Stromal cell of bone marrow (primary cell): ENCODE measurements at regions not wholly inside any gene's neighbourhood (a gene's known extent, or its start where the extent isn't known, plus 50 kb on each side); places are given as distances from the start of the nearest gene placed in this dataset.
"Not testable (repeated sequence)": the region's sequence is repeated elsewhere in the genome, so short reads cannot be mapped to it uniquely, and the experiment has no call there.

Experiments used
- DNase-seq: peaks from one replicate; pipeline ENCODE4 v3.0.0-alpha.2; 2012; ENCODE audit warnings: low read depth

DNA sequence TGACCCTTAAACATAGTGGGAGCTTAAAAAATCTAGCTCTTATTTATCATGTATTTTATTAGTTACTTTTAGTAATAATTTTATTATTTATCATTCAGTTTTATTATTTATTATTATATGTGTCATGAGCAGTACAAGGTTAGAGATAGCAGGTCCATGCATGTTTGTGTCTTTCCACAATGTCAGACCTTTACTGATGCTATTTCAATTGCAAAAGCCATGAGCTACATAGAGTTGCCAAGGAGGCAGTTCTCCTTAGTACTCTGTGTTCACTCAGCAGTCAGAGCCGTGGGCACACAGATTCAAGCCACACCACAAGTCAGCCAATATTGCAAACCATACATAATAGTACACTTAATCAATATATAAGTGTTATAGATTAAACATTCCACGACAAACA lies 157.9 kb upstream of the NTRK2 start:
- no peak for DNase-seq

GRCh38 chr9:84512493-84512892 lies 157.0 kb upstream of the NTRK2 start:
- DNase-seq = no peak

DNA sequence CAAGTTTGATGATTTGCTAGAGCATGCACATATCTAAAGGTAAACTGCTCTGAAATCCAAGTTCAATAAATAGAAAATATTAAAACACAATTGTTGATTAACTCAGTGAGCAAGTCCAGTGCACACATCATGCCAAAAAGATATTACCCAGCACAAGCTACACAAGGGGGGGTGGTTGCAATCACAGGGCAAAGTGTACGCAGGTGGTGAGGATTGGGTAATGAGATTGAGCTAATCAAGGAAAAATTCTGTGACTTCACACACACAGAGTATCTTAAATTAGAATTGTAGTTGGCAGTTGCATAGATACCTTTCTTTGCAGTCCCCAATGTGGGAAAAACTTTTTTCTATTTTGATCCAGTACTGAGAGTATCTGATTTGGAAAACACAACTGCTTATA lies 156.1 kb upstream of the NTRK2 start:
- no peak for DNase-seq

DNA sequence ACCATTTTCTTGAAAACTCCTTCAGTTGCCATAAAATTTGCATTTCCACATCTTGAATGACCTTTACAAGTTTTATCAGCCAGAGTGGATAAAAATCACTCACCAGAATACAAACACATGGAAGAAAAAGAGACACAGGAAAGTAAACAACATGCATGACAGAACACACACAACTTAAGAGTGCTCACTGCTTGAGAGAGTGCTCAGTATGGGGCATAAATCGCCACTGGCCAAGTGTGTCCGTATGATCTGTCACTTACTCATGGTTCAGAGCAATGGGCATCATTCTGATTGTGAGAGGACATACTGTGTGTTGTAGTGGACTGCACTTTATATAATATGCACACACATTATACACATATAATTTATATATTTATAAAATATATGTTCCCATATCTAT lies 155.6 kb upstream of the NTRK2 start:
- no peak for DNase-seq

DNA sequence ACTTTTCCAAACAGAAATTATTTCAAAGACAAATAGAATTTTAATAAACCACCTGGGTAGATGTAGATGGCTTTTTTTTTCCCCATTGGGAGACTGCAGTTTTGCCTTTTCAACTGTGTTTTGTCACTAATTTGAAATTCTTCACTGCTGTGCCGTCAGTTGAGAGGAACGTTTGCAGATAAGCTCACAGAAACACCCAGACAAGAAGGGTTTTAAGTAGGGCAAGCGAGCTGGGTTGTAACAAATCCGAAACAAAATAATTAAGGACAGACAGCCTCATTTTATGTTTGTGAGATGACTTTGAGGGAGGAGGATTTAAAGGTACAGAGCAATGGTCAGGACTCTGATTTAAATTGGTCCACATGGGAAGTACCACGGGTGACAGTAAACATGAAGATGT lies 155.1 kb upstream of the NTRK2 start:
- DNase-seq = no peak

DNA sequence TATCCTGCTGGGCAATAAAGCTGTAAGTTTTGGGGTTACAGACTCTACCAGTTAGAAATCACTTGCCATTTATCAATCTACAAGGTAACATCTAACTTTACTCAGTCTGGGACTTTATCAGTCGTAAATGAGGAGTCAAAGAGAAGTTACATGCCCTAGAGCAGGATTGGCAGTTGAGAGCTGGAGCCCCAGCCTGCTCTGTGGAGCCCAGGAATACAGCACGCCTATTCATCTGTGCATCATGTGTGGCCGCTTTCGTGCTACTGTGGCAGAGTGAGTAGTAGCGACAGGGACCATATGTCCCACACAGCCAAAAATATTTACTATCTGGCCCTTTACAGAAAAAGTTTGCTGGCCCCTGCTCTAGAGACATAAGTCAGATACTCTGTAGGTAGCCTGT lies 152.5 kb upstream of the NTRK2 start:
- DNase-seq = no peak

DNA sequence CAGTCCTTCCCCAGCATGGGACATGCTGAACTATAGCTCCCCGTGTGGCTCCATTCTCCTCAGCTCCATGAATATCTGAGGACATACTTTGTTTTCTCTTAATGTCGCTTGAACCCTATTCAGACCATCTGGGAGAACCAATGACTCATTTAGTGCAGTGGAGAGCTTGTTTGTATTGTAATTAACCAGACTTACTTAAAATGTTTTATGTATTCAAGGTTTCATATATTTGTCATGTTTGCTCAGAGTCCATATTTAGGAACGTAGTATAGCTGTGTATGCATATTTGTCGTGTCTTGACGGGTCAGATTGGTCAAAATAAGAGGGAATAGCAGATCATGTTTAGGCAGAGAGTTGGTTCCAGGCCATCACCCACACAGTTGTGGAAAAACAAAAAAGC lies 150.1 kb upstream of the NTRK2 start:
- DNase-seq = no peak

DNA sequence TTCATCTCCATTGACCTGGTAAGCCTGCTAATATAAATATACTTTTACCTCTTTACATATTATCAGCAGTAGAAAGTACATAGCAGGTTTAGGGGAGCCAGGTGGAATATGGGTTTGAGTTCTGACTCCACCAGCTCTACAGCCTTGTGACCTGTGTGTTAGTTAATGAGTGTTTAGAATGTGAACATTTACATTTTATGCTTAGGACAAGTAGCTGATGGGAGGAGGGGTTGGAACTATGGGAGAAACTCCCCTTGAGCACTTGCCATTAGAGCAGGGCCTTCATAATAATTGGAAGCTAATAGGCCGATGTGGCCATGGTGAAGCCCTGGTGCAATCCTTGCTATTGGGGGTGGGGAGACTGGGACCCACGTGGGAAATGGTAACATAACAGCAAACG lies 148.3 kb upstream of the NTRK2 start:
- no peak for DNase-seq

- not testable (repeated sequence) for DNase-seq
Measured at GRCh38 chr9:84526211-84526610, 143.3 kb upstream of the NTRK2 start.

GRCh38 chr9:84527060-84527720 lies 142.3 kb upstream of the NTRK2 start:
- not testable (repeated sequence) for DNase-seq

GRCh38 chr9:84535973-84536372 lies 133.6 kb upstream of the NTRK2 start:
- DNase-seq = not testable (repeated sequence)

GRCh38 chr9:84538879-84539278 lies 130.7 kb upstream of the NTRK2 start:
- no peak for DNase-seq

DNA sequence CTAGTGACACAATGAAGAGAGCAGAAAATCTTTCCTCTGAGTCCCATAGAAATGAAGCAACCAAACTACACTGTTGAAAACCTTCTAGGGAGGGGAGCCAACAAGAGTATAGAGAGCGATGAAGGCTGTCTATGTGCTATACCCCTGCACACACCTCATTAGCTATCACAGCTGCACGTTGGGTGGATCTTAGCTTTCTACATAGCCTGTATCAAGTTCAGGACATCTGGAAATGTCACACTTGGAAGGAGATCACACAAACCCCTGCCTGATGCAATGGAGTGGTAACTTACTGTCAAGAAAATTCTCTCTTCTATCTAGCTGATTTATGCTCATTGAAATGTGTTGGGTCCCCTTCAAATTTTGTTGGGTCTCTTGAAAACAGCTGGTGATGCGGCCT lies 127.0 kb upstream of the NTRK2 start:
- DNase-seq = no peak

GRCh38 chr9:84554069-84554664 lies 115.4 kb upstream of the NTRK2 start:
- no peak for DNase-seq

GRCh38 chr9:84556556-84556955 lies 113.0 kb upstream of the NTRK2 start:
- DNase-seq = no peak

- DNase-seq = no peak
Measured at GRCh38 chr9:84557751-84558150, 111.8 kb upstream of the NTRK2 start.

- DNase-seq = no peak
Measured at GRCh38 chr9:84563691-84564090, 105.8 kb upstream of the NTRK2 start.

- DNase-seq = no peak
Measured at GRCh38 chr9:84567805-84568204, 101.7 kb upstream of the NTRK2 start.

GRCh38 chr9:84570482-84571154 lies 98.9 kb upstream of the NTRK2 start:
- no peak for DNase-seq

- no peak for DNase-seq
Measured at GRCh38 chr9:84573083-84573482, 96.4 kb upstream of the NTRK2 start.

DNA sequence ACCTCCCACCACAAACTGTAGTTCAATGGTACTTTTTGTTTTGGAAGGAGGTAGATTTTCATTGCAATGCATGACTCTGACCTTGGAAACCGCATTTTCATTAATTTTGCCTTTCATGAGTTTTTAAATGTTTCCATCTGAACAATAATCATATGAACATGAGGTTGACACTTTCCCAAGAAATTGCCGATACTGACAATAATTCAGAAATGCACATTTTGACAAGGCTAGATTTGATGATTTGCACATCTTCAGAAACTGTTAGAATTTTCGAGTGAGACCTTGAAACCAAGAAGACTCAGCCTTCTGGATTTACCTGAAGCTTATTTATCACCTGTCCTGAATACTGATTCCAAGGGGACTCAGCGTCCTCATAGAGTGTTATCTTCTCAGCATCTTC lies 93.8 kb upstream of the NTRK2 start:
- DNase-seq = no peak

GRCh38 chr9:84583866-84584265 lies 85.7 kb upstream of the NTRK2 start:
- DNase-seq = no peak

- no peak for DNase-seq
Measured at GRCh38 chr9:84586662-84587061, 82.9 kb upstream of the NTRK2 start.

GRCh38 chr9:84587153-84587552 lies 82.4 kb upstream of the NTRK2 start:
- no peak for DNase-seq
